Esophagus muscularis mucosa (tissue), 4 donors: ENCODE measurements at regions not wholly inside any gene's neighbourhood (a gene's known extent, or its start where the extent isn't known, plus 50 kb on each side); places are given as distances from the start of the nearest gene placed in this dataset.

Experiments
- DNase-seq: peaks from one replicate; pipeline ENCODE4 v3.0.0-alpha.2; 2017; ENCODE audit errors: extremely low spot score
- H3K27ac ChIP-seq, 4 donors: fragments of 200-600 bp; sonication (generic); replicated peaks in 1 of 4; 1 replicate in 3 of 4; 2 replicates in 1 of 4; pipeline ENCODE4 v1.5.1; 2016 to 2019; ENCODE audit warnings: mild to moderate bottlenecking in 1 of 4
- H3K27me3 ChIP-seq, 4 donors: fragments of 200-600 bp; sonication (generic); one replicate each; pipeline versions ENCODE4 v1.5.1 to v1.6.0; 2016 to 2019
- H3K36me3 ChIP-seq, 4 donors: fragments of 200-600 bp; sonication (generic); one replicate each; pipeline ENCODE4 v1.5.1; 2016 to 2019
- H3K4me1 ChIP-seq, 4 donors: fragments of 200-600 bp; sonication (generic); one replicate each; pipeline ENCODE4 v1.5.1; 2016 to 2019
- H3K4me3 ChIP-seq, 4 donors: fragments of 200-600 bp; sonication (generic); 1 replicate in 2 of 4; 2 replicates in 2 of 4; pipeline ENCODE4 v1.5.1; 2016 to 2019; ENCODE audit warnings: mild to moderate bottlenecking in 4 of 4, moderate library complexity in 1 of 4
- H3K9me3 ChIP-seq, 4 donors: fragments of 200-600 bp; sonication (generic); 1 replicate in 3 of 4; 2 replicates in 1 of 4; pipeline ENCODE4 v1.5.1; 2016 to 2019
- EP300 ChIP-seq: sonication (generic); formaldehyde crosslinking; IDR thresholded peaks from one replicate; pipeline ENCODE4 v1.6.1; 2017; ENCODE audit warnings: antibody characterized with exemption
- POLR2A ChIP-seq: fragments of 450-650 bp; IDR thresholded peaks from one replicate; pipeline ENCODE4 v1.6.1; 2017; ENCODE audit warnings: antibody characterized with exemption, moderate library complexity, mild to moderate bottlenecking, low read depth
- POLR2AphosphoS5 ChIP-seq, 2 donors: sonication (generic); formaldehyde crosslinking; IDR thresholded peaks; one replicate each; pipeline ENCODE4 v1.6.1; 2017; ENCODE audit warnings: antibody characterized with exemption in 2 of 2
- WGBS: methylation state at CpG from one replicate; pipeline ENCODE4 v1.1.5; 2018; 5-methylcytosine and 5-hydroxymethylcytosine counted together
- intact Hi-C: fragments of 100-400 bp; cut with DNase I; formaldehyde crosslinking; loops from one replicate; pipeline ENCODE4 v1.15.1; 2023
- TF ChIP-seq, protein P1 (sequence below), 3 experiments: fragments of 200-600 bp in 2 of 3; fragments of 450-650 bp in 1 of 3; sonication (generic) in 2 of 3; IDR thresholded peaks; one replicate each; pipeline ENCODE4 v1.5.1; 2017 to 2019; ENCODE audit warnings: antibody characterized with exemption in 3 of 3, mild to moderate bottlenecking in 2 of 3, moderate library complexity in 1 of 3

DNA sequence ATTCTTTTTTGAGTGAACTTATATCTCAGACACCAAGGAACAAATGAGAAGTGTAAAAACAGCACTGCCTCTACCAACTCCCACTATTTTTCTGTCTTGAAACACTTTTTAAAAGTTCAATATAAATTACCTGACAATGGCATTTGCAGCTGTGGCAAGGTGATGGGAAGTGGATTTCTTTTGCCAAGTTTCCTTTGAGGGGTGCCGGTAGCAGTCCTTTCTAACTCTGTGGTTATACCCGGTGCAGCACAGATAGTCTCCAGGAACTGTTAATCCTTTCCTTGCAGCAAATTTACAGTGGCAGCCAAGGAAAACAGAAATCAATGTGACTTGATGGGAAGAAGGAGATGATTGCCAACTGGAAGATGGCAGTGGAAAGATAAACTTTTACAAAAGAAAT lies 243.7 kb downstream of the BCAT1 start:
- DNase-seq, result no peak
- Histone ChIP-seq H3K36me3 (no peaks in the 10 kb centered on the region), H3K27me3 (no peaks in the 10 kb centered on the region), H3K4me1 (peaks cover 0 to 15% (median 3%) of the 10 kb centered on the region in 4 donors), H3K27ac (no peak overlapping the region), H3K9me3 (no peaks in the 10 kb centered on the region), H3K4me3 (no peak overlapping the region)
- intact Hi-C loops, result no loop called here
- TF ChIP-seq POLR2AphosphoS5 (IDR thresholded peaks at IDR 0.05), result no peak
- TF ChIP-seq POLR2A, result no peak
- TF ChIP-seq, protein P1, sequence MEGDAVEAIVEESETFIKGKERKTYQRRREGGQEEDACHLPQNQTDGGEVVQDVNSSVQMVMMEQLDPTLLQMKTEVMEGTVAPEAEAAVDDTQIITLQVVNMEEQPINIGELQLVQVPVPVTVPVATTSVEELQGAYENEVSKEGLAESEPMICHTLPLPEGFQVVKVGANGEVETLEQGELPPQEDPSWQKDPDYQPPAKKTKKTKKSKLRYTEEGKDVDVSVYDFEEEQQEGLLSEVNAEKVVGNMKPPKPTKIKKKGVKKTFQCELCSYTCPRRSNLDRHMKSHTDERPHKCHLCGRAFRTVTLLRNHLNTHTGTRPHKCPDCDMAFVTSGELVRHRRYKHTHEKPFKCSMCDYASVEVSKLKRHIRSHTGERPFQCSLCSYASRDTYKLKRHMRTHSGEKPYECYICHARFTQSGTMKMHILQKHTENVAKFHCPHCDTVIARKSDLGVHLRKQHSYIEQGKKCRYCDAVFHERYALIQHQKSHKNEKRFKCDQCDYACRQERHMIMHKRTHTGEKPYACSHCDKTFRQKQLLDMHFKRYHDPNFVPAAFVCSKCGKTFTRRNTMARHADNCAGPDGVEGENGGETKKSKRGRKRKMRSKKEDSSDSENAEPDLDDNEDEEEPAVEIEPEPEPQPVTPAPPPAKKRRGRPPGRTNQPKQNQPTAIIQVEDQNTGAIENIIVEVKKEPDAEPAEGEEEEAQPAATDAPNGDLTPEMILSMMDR (IDR thresholded peaks at IDR 0.05), result no peak
- no peak for TF ChIP-seq EP300
- 24% methylated on average over 2 of the region's 2 CpGs for WGBS

DNA sequence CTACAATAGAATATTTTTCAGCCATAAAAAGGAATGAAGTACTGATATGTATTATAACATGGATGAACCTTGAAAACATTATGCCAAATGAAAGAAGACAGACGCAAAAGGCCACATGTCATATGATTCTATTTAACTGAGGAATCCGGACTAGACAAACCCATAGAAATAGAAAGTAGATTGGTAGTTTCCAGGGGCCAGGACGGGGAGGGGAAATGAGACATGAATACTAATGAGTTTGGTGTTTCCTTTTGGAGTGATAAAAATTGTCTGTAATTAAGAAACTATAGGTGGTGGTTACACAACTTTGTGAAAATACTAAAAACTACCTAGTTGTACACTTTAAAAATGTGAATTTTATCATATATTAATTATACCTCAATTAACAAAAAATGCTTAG lies 247.6 kb downstream of the BCAT1 start:
- H3K9me3 ChIP-seq, result no peaks in the 10 kb centered on the region
- TF ChIP-seq, protein P1 (IDR thresholded peaks at IDR 0.05), result no peak
- TF ChIP-seq POLR2AphosphoS5 (IDR thresholded peaks at IDR 0.05) (no peak), EP300 (no peak), POLR2A (no peak)
- DNase-seq, result no peak
- no peak overlapping the region for H3K4me3 ChIP-seq
- 82% methylated on average over 3 of the region's 3 CpGs for WGBS
- no peak overlapping the region for H3K27ac ChIP-seq
- H3K27me3 ChIP-seq, result no peaks in the 10 kb centered on the region
- H3K36me3 ChIP-seq, result no peaks in the 10 kb centered on the region
- intact Hi-C loops, result no loop called here
- H3K4me1 ChIP-seq, result peaks cover 0 to 15% (median 3%) of the 10 kb centered on the region in 4 donors

DNA sequence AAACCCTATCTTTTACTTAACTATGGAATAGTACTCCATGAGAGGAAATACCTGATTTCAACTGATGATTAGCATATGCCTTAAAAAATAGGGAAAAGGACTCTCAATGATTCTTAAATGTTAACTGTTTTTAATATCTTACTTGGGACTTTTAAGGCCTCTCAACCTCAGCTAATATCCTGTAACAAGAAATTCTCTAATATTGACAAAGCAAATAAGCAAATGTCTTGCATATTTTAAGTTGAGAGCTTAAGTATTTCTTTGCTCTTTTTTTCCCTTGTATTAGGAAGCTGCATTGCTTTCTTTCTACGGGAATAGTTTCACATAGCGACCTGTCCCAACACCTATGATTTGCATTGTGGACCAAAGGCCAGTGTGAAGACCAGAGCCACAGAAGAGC lies 249.9 kb downstream of the BCAT1 start:
- intact Hi-C loops, result no loop called here
- Histone ChIP-seq H3K4me1 (no peaks in the 10 kb centered on the region), H3K27ac (no peak overlapping the region), H3K27me3 (no peaks in the 10 kb centered on the region), H3K36me3 (no peaks in the 10 kb centered on the region), H3K9me3 (no peaks in the 10 kb centered on the region), H3K4me3 (no peak overlapping the region)
- DNase-seq, result no peak
- TF ChIP-seq, protein P1 (IDR thresholded peaks at IDR 0.05), result no peak
- TF ChIP-seq POLR2A (no peak), EP300 (no peak), POLR2AphosphoS5 (IDR thresholded peaks at IDR 0.05) (no peak)
- 88% methylated on average over 2 of the region's 2 CpGs for WGBS

DNA sequence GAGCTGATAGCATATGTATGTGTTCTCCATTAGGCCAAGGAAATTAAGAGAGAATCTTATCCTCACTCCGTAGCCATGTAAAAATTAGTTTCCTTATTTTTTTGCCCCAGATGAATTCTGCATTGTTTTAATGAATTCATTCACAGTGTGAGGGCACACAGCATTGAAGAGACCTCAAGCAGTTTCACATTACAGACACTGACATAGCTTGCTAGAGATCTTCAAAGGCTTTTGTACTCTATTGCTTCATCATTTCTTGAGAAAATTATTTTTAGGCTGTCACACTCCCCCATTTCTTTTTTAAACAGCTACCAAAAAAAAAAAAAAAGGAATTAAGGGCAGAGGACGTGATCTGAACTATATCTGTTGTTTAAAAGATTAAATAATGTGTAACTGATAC lies 251.1 kb downstream of the BCAT1 start:
- Histone ChIP-seq H3K27me3 (no peaks in the 10 kb centered on the region), H3K4me3 (no peak overlapping the region), H3K36me3 (no peaks in the 10 kb centered on the region), H3K4me1 (no peaks in the 10 kb centered on the region), H3K27ac (no peak overlapping the region), H3K9me3 (no peaks in the 10 kb centered on the region)
- whole genome bisulfite sequencing, result 65% methylated on average over 2 of the region's 2 CpGs
- no peak for DNase-seq
- TF ChIP-seq POLR2AphosphoS5 (IDR thresholded peaks at IDR 0.05) (no peak), POLR2A (no peak), EP300 (no peak)
- TF ChIP-seq, protein P1 (IDR thresholded peaks at IDR 0.05), result no peak
- intact Hi-C loops, result no loop called here

DNA sequence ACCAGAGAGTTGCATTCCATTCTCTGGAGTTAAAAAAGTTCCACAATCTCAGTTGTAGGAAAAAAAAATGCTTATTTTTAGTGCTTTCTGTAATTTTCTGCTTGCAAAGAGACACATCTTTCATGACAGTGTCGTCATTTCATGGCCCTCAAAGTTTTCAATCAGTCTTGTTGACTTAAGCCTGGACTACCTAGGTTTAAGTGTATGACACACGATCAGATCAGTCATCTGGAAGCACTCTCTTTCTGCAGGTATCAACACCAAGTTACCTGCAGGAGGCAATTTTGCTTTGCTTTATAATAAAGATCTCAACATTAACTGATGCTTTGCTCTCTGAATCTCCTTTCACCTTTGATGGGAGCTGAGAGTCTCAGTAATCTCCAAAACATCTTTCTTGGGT lies 251.6 kb downstream of the BCAT1 start:
- H3K4me1 ChIP-seq, result no peaks in the 10 kb centered on the region

More for the DNA sequence above, 251.6 kb downstream of the BCAT1 start:
- Histone ChIP-seq H3K27me3 (no peaks in the 10 kb centered on the region), H3K4me3 (no peak overlapping the region), H3K27ac (no peak overlapping the region), H3K9me3 (no peaks in the 10 kb centered on the region), H3K36me3 (no peaks in the 10 kb centered on the region)
- WGBS, result 94% methylated on average over 2 of the region's 2 CpGs
- intact Hi-C loops, result no loop called here
- DNase-seq, result no peak
- TF ChIP-seq POLR2AphosphoS5 (IDR thresholded peaks at IDR 0.05), result no peak
